ENCODE measurements at regions not wholly inside any gene's neighbourhood (a gene's known extent, or its start where the extent isn't known, plus 50 kb on each side); places are given as distances from the start of the nearest gene placed in this dataset.

DNA sequence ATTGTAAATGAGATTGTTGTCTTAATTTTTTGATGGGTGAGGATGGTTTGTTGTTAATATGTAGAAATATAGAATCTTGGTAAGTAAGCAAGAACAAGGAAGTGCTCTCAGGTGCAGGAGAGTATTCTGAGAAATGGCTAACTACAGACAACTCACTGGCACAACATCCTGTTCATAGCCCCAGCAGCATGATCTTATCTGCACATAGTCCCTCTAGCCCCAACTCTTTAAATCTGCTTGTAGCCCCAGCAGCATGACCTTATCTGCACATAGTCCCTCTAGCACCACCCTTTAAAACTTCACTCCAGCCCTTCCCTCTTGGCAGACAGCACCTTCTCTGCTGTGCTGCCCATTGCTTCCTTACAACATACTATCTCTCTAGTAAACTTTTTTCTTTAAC is 1957.1 kb upstream of the ADGRL3 start:
- TF ChIP-seq, protein P1, sequence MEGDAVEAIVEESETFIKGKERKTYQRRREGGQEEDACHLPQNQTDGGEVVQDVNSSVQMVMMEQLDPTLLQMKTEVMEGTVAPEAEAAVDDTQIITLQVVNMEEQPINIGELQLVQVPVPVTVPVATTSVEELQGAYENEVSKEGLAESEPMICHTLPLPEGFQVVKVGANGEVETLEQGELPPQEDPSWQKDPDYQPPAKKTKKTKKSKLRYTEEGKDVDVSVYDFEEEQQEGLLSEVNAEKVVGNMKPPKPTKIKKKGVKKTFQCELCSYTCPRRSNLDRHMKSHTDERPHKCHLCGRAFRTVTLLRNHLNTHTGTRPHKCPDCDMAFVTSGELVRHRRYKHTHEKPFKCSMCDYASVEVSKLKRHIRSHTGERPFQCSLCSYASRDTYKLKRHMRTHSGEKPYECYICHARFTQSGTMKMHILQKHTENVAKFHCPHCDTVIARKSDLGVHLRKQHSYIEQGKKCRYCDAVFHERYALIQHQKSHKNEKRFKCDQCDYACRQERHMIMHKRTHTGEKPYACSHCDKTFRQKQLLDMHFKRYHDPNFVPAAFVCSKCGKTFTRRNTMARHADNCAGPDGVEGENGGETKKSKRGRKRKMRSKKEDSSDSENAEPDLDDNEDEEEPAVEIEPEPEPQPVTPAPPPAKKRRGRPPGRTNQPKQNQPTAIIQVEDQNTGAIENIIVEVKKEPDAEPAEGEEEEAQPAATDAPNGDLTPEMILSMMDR (conservative IDR thresholded peaks at IDR 0.05; ENCODE audit: low read length) = no peak
- TF ChIP-seq EZH2phosphoT487 (IDR thresholded peaks at IDR 0.05; ENCODE audit: borderline replicate concordance) = no peak
